HG02973 (cell line): ENCODE measurements at regions not wholly inside any gene's neighbourhood (a gene's known extent, or its start where the extent isn't known, plus 50 kb on each side); places are given as distances from the start of the nearest gene placed in this dataset.

Experiments used
- ATAC-seq: cut with Tn5 transposase; IDR thresholded peaks from one replicate; pipeline ENCODE4 v1.9.1; 2021; ENCODE audit warnings: moderate library complexity; ENCODE audit not compliant: unreplicated experiment

DNA sequence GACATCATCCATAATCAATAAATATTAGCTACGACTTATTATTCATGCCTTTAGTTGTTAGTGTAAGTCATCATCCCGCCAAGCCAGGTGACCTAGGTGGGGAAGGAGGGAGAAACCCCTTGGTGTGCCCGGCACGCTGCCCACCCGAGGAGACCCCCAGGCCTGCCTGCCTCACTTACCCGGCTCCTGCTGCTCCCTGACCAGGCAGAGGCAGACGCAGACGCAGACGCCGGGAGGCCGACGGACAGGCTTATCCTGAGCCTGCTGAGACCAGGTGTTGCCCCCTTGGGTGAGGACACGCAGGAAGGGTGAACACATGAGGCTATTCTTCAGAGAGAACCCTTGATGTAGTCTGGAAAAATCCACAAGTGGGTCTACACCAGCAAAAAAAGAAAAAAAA, 401.8 kb downstream of the GALR1 start:
- ATAC-seq = no peak

DNA sequence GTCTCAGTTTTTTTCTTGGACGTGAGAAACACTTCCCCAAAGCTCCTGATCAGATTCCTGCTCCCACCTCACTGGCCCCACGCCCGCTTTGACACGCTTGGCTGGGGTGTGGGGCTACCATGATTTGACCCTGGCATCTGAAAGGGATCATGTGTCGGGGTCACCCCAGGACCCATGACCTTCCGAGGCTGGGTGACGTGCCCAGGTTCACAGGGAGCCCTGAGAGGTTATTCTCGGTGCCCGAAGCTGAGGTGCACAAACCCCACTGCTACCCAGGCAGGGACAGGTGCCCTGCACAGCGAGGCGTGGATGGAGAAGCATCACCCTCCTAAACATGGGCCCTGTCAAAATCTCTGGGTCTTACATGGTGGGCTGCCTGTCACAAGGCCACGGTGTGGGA, 404.1 kb downstream of the GALR1 start:
- ATAC-seq = no peak

DNA sequence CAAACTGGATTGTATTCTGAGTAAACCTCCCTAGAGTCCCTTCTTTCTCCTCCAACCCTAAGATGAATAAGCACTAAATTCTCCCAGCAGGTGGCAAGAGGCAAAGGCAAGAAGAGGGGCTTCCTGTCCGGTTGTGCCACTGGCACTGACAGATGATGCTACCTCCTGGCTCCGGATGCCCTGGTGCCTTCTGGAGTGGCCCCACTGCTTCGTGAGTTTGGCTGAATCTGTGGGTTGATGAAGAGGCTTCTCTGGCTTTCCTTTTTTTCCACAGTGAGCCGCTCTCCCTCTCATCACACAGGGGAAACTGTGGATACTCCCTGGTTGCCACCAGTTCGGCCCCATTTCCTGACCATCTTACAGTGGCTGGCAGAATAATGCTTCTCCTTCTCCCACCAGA, 404.7 kb downstream of the GALR1 start:
- no peak for ATAC-seq

DNA sequence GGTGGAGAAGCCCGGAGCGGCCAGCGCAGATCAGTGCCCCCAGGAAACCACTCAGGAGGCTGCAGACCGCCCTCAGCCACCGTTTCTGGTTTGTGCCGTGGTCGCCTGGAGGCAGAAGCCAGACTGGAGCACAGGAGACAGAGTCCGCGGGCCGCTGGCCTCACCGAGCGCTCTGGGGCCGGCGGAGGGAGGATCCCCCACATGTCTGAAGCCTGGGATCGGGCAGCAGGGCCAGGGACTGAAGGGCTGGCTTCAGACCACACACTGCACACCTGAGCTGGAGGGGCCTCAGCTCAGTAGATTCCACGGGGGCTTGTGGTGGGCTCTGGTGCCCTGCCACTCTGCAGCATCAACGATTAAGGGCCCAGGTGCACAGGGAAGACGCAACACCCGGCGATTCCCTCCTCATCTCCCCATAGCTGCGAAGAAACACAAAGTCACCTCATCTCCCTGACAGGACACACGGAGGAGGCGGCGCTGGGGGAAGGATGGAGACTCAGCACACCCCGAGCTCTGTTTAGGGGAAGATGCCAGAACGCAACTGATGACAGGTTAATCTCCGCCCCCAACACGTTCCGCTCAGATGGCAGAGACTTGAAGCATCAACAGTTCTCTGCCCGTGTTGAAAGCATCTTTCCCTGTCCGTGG, 408.1 kb downstream of the GALR1 start:
- no peak for ATAC-seq

DNA sequence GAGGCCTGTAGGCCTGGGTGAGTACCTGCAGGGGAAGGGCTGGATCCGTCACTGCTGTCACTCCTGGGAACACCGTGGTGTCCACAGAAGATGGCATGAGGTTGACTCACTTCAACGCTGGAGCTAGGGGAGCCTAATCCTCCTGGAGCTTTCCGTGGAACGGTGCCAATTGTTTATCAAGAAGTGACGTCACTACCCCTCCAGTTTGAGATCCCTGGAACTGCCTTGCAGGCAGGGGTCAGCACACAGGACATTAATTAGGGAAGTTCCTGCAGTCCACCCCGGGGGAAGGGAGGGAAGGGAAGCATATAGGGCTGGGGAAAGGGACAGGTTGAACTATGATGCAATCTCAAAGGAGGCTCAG, 408.6 kb downstream of the GALR1 start:
- no peak for ATAC-seq

DNA sequence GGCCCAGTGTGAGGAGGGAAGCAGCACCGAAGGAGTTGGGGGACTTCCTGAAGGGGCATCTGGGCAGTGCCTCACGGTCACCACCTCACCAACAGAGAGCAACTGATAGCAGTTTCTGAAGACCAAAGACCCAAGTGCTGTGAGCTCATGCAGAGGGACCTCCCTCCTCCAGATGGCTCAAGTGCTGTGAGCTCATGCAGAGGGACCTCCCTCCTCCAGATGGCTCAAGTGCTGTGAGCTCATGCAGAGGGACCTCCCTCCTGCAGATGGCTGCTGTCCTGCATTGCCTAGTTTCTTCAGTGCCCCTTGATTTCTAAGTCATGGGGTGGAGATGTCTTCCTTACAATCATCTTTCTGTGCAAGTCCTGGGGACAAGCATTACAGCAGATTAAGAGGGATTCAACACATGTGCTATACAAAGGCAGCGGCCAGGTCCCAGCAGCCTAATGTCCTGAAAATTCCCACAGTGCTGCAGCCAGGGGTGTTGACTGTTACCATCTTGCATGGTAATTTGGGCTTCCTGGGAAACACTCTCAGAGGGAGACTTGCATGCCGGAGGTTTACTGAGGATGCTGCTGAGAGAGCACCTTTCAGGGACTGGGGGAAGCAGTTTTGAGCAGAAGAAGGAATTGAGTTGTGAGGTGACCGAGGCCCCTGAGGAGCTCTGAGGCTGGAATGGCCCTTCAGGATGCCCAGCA, 409.3 kb downstream of the GALR1 start:
- no peak for ATAC-seq

DNA sequence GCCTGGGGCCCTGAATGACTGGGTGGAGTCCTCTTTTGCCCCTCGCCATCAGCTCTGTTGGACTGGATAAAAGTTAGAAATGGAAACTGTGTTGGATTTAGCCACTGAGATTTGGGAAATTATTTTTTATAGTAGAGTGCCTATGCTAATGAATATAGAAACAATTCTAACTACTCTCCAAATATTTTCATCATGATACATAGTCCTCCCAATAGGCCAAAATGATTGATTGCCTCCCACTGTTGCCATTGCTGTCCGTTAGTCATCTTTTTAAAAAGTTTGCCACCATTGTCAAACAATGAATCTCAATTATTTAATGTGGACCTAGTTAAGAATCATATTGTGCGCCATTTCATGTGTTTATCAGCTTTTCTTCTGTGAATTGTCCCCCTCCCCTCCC, 417.0 kb downstream of the GALR1 start:
- ATAC-seq = no peak

DNA sequence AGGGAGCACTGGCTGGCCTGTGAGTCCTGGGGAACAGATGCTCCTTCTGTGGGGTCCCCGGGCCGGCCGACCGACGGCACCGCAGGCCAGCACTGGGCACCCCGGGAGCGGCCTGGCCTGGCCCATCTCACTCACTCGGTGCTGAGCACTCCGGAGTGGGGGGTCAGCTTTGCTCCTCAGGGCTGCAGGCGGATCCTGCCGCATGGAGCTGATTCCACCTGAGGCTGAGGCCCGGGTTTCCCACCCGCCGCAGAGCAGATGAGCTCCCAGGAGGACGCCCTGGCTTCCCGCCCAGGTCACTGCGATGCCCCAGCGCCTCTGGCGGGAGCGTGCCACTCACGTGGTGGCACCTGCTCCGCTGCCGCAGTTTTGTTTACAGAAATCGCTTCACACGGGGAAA, 418.6 kb downstream of the GALR1 start:
- no peak for ATAC-seq

DNA sequence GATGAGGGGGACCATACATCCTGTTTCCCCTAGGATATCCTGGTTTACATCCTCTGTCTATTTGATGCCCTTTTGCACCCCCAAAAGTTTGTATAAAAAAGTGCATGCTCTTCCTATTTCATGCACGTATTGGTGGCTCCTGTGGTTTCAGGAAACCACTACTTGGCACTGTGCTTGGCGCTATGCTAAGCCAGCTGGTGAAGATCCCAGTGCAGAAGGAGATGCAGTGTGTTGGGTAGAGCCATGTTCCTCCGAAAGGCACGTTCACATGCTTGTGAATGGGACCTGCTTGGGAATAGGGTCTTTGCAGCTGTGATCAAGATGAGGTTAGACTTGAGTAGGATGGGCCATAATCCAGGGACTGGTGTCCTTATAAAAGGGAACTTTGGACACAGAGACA, 419.7 kb downstream of the GALR1 start:
- ATAC-seq = no peak

DNA sequence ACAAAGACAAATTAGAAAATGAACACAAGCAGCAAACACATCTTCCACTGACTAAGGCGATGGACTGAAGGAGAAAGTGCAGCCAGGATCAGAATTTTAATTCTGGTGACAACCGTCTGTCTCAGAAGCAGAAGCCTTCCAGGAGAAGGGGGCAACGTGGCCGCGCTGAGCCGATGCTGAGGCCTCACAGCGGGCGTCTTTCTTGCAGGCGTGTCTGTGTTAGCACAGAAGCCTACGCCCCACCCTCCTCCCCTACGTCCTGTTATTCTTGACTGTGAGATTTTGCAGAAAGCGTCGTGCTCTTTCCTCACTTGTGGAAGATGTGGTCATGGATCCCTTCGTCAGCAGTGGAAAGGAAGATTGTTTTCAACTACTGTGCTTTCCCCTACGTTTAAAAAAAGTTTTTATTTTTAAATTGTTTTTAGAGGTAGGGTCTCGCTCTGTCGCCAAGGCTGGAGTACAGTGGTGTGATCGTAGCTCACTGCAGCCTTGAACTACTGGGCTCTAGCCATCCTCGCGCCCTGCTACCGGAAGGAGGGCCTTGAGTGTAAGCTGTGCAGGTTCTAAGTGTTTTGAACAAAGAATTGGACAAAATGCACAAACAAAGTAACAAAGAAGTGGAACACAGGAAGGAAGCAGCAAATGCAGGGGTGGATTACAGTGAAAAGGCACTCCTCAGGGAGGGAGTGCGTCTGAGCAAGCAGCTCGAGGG, 422.0 kb downstream of the GALR1 start:
- no peak for ATAC-seq

DNA sequence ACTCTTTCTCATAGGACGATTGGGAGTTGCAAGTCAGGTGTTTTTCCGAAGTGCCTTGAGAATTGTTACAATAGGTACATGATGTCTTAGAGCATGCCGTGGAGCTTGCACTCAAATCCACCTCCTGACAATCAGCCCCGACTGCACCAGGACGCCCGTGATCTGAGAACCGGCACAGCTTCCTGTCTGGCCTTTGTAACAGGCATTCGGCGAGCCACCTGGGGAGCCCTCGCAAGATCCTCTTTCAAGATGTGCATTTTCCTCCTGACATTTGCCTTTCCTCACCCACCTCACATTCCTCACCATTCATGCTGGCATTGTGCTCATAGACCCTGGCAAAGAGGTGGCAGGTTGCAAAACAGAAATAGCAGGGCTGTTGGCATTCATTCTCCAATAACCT, 427.3 kb downstream of the GALR1 start:
- no peak for ATAC-seq

DNA sequence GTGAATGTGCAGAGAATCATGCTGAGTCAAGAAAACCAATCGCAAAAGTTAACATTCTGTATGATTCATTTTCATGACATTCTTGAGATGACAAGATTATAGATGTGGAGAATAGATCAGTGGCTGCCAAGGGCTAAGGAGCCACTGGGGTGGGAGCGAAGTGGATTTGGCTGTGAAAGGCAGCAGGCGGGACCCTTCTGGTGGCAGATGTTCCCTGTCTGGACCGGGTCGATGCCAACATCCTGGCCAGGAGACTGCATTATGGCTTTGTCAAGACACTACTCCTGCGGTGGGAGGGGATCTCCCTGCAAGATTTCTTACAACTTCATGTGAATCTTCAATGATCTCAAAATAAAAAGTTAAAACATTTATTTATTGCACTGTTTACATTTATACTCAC, 427.9 kb downstream of the GALR1 start:
- ATAC-seq = no peak

DNA sequence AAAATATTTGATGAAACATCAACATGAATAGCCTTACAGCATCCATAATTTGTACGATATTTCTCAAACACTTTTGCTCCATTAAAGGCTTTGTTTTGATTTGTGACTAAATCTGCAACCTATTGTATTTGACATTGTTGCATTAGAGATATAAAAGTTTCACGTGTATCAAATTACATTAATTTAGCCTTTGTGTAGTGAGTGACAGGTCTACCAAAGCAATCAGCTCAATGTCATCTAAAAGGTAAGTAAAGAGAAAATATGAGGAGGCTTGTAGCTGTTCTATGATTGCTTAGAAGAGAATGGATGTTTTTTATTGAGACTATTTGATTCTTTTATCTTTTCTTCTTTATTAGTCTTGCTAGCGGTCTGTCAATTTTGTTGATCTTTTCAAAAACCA, 430.2 kb downstream of the GALR1 start:
- ATAC-seq = no peak

DNA sequence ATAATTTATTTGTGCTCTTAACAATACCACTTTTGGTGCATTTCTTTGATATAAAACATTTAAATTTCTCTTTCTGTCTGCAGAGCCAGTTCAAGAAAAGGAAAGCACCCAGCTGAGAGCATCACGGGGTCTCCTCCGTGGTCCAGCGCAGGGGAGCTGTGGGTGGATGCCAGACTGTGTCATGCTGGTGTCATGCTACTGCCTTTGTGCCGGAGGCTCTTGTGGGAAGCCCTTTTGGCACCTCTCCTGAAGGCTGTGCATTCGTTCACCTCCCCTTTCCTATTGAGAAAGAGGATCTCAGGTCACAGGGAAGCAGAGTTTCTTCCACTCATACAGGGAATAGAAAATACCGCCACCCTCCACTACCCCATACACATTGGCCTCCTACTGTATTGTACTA, 450.4 kb downstream of the GALR1 start:
- ATAC-seq = no peak

DNA sequence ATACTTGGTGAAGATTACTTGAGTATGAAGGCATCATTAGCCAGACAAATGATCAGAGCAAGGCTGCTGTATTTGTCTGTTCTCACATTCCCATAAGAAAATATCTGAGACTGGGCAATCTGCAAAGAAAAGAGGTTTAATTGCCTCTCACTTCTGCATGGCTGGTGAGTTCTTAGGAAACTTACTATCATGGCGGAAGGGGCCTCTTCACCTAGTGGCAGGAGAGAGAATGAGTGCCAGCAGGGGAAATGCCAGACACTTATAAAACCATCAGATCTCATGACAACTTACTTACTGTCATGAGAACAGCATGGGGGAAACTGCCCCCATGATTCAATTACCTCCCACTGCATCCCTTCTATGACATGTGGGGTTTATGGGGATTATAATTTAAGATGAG, 452.3 kb downstream of the GALR1 start:
- ATAC-seq = no peak

DNA sequence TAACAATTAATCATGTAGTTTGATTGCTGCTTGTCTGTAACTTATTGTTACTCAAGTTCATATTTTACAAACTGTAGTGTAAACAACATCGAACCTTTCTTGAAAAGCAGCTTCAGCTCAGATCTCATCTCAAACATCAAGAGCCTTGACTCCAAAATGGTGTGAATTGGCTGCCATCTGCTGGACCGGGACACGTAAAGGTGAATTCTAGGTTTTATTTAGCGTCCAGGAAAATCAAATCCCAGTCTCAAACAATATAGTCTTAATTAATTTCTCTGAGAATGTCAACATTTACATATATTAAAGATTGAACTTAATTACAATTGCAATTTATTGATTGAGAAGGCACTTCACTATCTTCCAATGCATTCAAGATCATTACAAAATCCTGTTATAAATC, 453.0 kb downstream of the GALR1 start:
- no peak for ATAC-seq

DNA sequence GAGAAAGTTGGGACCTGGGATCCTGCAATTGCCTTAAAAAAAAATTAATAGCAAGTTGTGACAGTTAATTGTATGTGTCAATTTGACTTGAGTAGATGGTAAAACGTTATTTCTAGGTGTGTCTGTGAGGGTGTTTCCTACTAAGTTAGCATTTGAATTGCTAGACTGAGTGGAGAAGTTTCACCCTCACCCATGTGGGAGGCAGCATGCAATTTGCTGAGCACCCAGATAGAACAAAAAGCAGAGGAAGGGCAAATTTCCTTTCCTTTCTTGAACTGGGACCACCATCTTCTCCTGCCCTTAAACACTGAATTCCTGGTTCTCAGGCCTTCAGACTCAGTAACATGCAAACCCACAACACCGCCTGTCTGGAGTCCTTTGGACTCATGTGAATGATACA, 455.7 kb downstream of the GALR1 start:
- no peak for ATAC-seq

DNA sequence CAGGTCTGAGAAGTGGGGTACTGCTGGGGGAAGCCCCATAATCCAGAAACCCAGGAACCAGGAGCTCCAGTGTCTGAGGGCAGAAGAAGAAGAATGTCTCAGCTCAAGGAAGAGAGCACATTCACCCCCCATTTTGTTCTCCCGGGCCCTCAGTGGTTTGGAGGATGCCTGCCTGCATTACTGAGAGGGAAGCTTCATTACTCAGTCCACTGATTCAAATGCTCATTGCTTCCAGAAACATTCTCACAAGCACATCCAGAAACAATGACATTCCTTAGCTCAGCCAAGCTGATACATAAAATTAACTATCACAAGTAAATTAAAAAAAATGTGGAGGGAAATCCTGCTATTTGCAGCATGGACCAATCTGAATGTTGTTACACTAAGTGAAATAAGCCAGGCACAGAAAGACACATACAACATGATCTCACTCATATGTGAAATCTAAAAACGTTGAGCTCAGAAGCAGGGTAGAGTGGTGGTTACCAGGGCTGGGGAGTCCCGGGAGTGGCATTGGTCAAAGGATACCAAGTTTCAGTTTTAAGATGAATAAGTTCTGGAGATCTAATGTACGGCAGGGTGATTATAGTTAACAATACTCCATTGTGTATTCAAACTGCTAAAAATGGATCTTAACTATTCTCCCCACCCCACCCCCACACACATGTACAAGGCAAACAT, 459.3 kb downstream of the GALR1 start:
- ATAC-seq = peak; percentile 73

DNA sequence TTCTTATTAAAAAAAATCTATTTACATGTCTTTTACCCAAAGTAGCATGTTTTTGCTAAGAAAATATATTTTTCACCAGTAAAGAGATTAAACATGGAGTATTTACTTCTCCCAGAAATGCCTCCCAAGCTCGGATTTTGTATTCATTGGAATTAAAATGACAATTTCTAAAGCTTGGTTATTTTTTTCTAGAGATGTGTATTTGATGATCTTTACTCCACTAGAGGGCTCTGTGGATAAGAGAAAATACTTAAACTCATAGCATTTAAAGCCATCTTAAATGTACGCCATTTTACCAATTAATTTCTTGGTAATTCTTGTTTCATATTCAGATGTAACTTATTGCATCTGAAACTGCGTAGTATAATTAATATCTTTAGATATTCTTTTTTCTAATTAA, 461.4 kb downstream of the GALR1 start:
- ATAC-seq = no peak

DNA sequence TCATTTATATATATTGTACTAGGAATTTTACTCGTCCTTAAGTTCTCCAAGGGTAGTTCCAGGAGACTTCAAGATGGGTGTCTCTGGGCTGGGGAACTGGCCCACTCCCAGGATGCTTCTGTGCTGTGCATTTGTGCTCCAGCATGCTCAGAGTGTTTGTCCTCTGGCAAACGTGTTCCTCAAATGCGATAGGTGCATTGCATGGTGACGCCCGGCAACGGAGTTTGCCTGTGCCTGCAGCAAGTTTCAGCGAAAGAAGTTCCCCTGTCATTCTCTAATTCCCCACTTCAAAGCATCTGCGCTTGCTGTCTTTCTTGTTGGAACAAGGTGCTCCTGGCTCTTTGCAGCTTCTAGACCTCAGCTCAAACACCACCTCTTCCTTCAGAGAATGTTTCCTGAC, 465.1 kb downstream of the GALR1 start:
- ATAC-seq = no peak

DNA sequence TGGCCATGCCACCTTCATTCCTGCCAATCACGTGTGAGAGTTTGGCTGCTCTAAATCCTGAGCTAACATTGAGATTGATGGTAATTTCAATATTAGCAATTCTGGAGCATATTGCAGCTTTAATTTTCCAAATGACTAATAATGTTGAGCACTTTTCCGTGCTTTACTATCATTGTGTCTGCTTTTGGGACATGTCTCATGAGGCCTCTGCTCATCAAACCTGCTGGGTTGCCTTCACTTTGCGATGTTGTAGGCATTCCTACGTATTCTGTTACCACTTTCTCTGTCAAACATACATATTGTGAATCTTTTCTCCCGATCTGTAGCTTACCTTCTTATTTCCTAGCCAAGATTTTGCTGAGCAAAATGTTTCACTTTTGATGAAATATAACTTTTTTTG, 466.6 kb downstream of the GALR1 start:
- no peak for ATAC-seq
